Mesendoderm (in vitro differentiated cells): ENCODE measurements at regions not wholly inside any gene's neighbourhood (a gene's known extent, or its start where the extent isn't known, plus 50 kb on each side); places are given as distances from the start of the nearest gene placed in this dataset.

Experiments
- DNase-seq: peaks from one replicate; pipeline ENCODE4 v3.0.0; 2013
- H2AK5ac ChIP-seq: 2 replicates; pipeline ENCODE4 v1.6.1; 2013; ENCODE audit warnings: low read length, inconsistent platforms
- H2BK120ac ChIP-seq: 2 replicates; pipeline ENCODE4 v1.6.1; 2013; ENCODE audit warnings: low read depth, mild to moderate bottlenecking, low read length, moderate library complexity, mixed read lengths
- H2BK15ac ChIP-seq: replicated peaks from 2 replicates; pipeline ENCODE4 v1.6.1; 2013; ENCODE audit warnings: low read depth, mild to moderate bottlenecking, moderate library complexity
- H2BK5ac ChIP-seq: 2 replicates; pipeline ENCODE4 v1.6.1; 2013; ENCODE audit warnings: low read length, inconsistent platforms
- H3K18ac ChIP-seq: 2 replicates; pipeline ENCODE4 v1.6.1; 2013; ENCODE audit warnings: mild to moderate bottlenecking, low read length, mixed read lengths
- H3K23ac ChIP-seq: one replicate; pipeline ENCODE4 v1.6.1; 2013; ENCODE audit warnings: low read length
- H3K27ac ChIP-seq: 2 replicates; pipeline ENCODE4 v1.5.1; 2013; ENCODE audit warnings: low read depth, mild to moderate bottlenecking, inconsistent platforms, low read length, moderate library complexity
- H3K27me3 ChIP-seq: 2 replicates; pipeline ENCODE4 v1.6.1; 2013; ENCODE audit warnings: low read length, control low read depth, mild to moderate bottlenecking, inconsistent platforms; ENCODE audit not compliant: insufficient read depth, poor library complexity
- H3K36me3 ChIP-seq: 2 replicates; pipeline ENCODE4 v1.6.1; 2013; ENCODE audit warnings: low read length, inconsistent platforms; ENCODE audit not compliant: control insufficient read depth, insufficient read depth
- H3K4ac ChIP-seq: one replicate; pipeline ENCODE4 v1.6.1; 2013; ENCODE audit warnings: low read depth, mild to moderate bottlenecking, low read length, moderate library complexity
- H3K4me1 ChIP-seq: 2 replicates; pipeline ENCODE4 v1.6.1; 2013; ENCODE audit warnings: low read depth, low read length, inconsistent platforms; ENCODE audit not compliant: control insufficient read depth
- H3K4me2 ChIP-seq: 2 replicates; pipeline ENCODE4 v1.6.1; 2013; ENCODE audit warnings: low read length
- H3K4me3 ChIP-seq: 2 replicates; pipeline ENCODE4 v1.5.1; 2013; ENCODE audit warnings: mild to moderate bottlenecking, low read length
- H3K56ac ChIP-seq: one replicate; pipeline ENCODE4 v1.6.1; 2013; ENCODE audit warnings: low read length
- H3K79me1 ChIP-seq: 2 replicates; pipeline ENCODE4 v1.6.1; 2013; ENCODE audit warnings: low read length, inconsistent platforms
- H3K79me2 ChIP-seq: 2 replicates; pipeline ENCODE4 v1.6.1; 2013; ENCODE audit warnings: mild to moderate bottlenecking, low read length; ENCODE audit not compliant: control insufficient read depth, insufficient read depth
- H3K9ac ChIP-seq: 2 replicates; pipeline ENCODE4 v1.6.1; 2013; ENCODE audit warnings: low read length, inconsistent platforms
- H4K5ac ChIP-seq: one replicate; pipeline ENCODE4 v1.6.1; 2013; ENCODE audit warnings: low read length
- H4K8ac ChIP-seq: one replicate; pipeline ENCODE4 v1.6.1; 2013; ENCODE audit warnings: low read depth, mild to moderate bottlenecking, control low read depth, low read length, moderate library complexity
- WGBS: extraction: QIAGEN DNeasy Blood & Tissue Kit; methylation state at CpG from one replicate; pipeline ENCODE4 v1.1.7; 2013; ENCODE audit warnings: low lambda C conversion rate, missing lambda C conversion rate; ENCODE audit not compliant: insufficient coverage; ENCODE audit errors: extremely low coverage; 5-methylcytosine and 5-hydroxymethylcytosine counted together

- H4K8ac ChIP-seq = no peak overlapping the region
- no peak overlapping the region for H2AK5ac ChIP-seq
- H3K9ac ChIP-seq = no peak overlapping the region
- H3K18ac ChIP-seq = no peak overlapping the region
- WGBS = no CpG with 5 or more reads among the region's 2 CpGs
- no peak overlapping the region for H3K27ac ChIP-seq
- no peaks in the 10 kb centered on the region for H3K79me1 ChIP-seq
- H3K36me3 ChIP-seq = no peaks in the 10 kb centered on the region
- no peak for DNase-seq
- no peak overlapping the region for H3K23ac ChIP-seq
- no peak overlapping the region for H2BK15ac ChIP-seq
- H3K4ac ChIP-seq = no peak overlapping the region
- no peak overlapping the region for H2BK120ac ChIP-seq
- H3K79me2 ChIP-seq = no peaks in the 10 kb centered on the region
- no peak overlapping the region for H2BK5ac ChIP-seq
- no peak overlapping the region for H3K56ac ChIP-seq
- no peak overlapping the region for H3K4me3 ChIP-seq
- no peaks in the 10 kb centered on the region for H3K27me3 ChIP-seq
- H3K4me2 ChIP-seq = no peak overlapping the region
- no peak overlapping the region for H4K5ac ChIP-seq
- H3K4me1 ChIP-seq = no peaks in the 10 kb centered on the region
Observed at GRCh38 chr16:74146643-74147042, 150.0 kb upstream of the PSMD7 start.

- no CpG with 5 or more reads among the region's 3 CpGs for WGBS
- H3K9ac ChIP-seq = no peak overlapping the region
Observed at GRCh38 chr16:74143171-74143570, 153.4 kb upstream of the PSMD7 start.

GRCh38 chr16:74141015-74141414 is 155.6 kb upstream of the PSMD7 start:
- Histone ChIP-seq H3K4ac (no peak overlapping the region), H2BK15ac (no peak overlapping the region), H3K79me1 (no peaks in the 10 kb centered on the region), H3K9ac (no peak overlapping the region), H3K18ac (no peak overlapping the region), H3K79me2 (no peaks in the 10 kb centered on the region), H3K4me1 (no peaks in the 10 kb centered on the region), H3K27me3 (no peaks in the 10 kb centered on the region), H4K5ac (no peak overlapping the region), H2AK5ac (no peak overlapping the region), H3K56ac (no peak overlapping the region), H4K8ac (no peak overlapping the region), H3K23ac (no peak overlapping the region), H3K27ac (no peak overlapping the region), H2BK5ac (no peak overlapping the region), H3K36me3 (no peaks in the 10 kb centered on the region), H3K4me2 (no peak overlapping the region), H3K4me3 (no peak overlapping the region), H2BK120ac (no peak overlapping the region)
- no CpG with 5 or more reads among the region's 3 CpGs for WGBS
- DNase-seq = no peak

More at GRCh38 chr16:74143171-74143570, 153.4 kb upstream of the PSMD7 start:
- no peak for DNase-seq
- Histone ChIP-seq H2BK15ac (no peak overlapping the region), H4K5ac (no peak overlapping the region), H3K4me2 (no peak overlapping the region), H3K36me3 (no peaks in the 10 kb centered on the region), H3K27ac (no peak overlapping the region), H4K8ac (no peak overlapping the region), H2BK5ac (no peak overlapping the region), H3K4me1 (no peaks in the 10 kb centered on the region), H3K23ac (no peak overlapping the region), H3K27me3 (no peaks in the 10 kb centered on the region), H3K4me3 (no peak overlapping the region), H2BK120ac (no peak overlapping the region), H3K18ac (no peak overlapping the region), H3K79me1 (no peaks in the 10 kb centered on the region), H3K79me2 (no peaks in the 10 kb centered on the region), H3K4ac (no peak overlapping the region), H3K56ac (no peak overlapping the region), H2AK5ac (no peak overlapping the region)

GRCh38 chr16:74140557-74140956 is 156.1 kb upstream of the PSMD7 start:
- no peak overlapping the region for H3K4me3 ChIP-seq
- no peaks in the 10 kb centered on the region for H3K27me3 ChIP-seq
- DNase-seq = no peak
- no CpG with 5 or more reads among the region's 3 CpGs for WGBS
- no peak overlapping the region for H2BK15ac ChIP-seq
- H3K4me1 ChIP-seq = no peaks in the 10 kb centered on the region
- no peak overlapping the region for H2BK120ac ChIP-seq
- no peak overlapping the region for H4K8ac ChIP-seq
- no peak overlapping the region for H3K4me2 ChIP-seq
- no peak overlapping the region for H3K23ac ChIP-seq
- H3K9ac ChIP-seq = no peak overlapping the region
- H2AK5ac ChIP-seq = no peak overlapping the region
- H3K56ac ChIP-seq = no peak overlapping the region
- H3K27ac ChIP-seq = no peak overlapping the region
- no peaks in the 10 kb centered on the region for H3K79me1 ChIP-seq
- no peak overlapping the region for H3K4ac ChIP-seq
- no peak overlapping the region for H4K5ac ChIP-seq
- H3K36me3 ChIP-seq = no peaks in the 10 kb centered on the region
- H3K18ac ChIP-seq = no peak overlapping the region
- H3K79me2 ChIP-seq = no peaks in the 10 kb centered on the region
- no peak overlapping the region for H2BK5ac ChIP-seq

GRCh38 chr16:74123826-74124225 is 172.8 kb upstream of the PSMD7 start:
- no peak overlapping the region for H3K4me2 ChIP-seq
- no peaks in the 10 kb centered on the region for H3K27me3 ChIP-seq
- H2AK5ac ChIP-seq = no peak overlapping the region
- H3K79me1 ChIP-seq = no peaks in the 10 kb centered on the region
- H3K9ac ChIP-seq = no peak overlapping the region
- DNase-seq = no peak
- H3K4me3 ChIP-seq = no peak overlapping the region
- H2BK120ac ChIP-seq = no peak overlapping the region
- H3K23ac ChIP-seq = no peak overlapping the region
- no peaks in the 10 kb centered on the region for H3K4me1 ChIP-seq
- no peak overlapping the region for H2BK15ac ChIP-seq
- H4K8ac ChIP-seq = no peak overlapping the region
- no peak overlapping the region for H2BK5ac ChIP-seq
- H3K79me2 ChIP-seq = no peaks in the 10 kb centered on the region
- H3K56ac ChIP-seq = no peak overlapping the region
- WGBS = no CpG with 5 or more reads among the region's 1 CpG
- no peak overlapping the region for H3K18ac ChIP-seq
- no peak overlapping the region for H3K4ac ChIP-seq
- H4K5ac ChIP-seq = no peak overlapping the region
- no peaks in the 10 kb centered on the region for H3K36me3 ChIP-seq
- H3K27ac ChIP-seq = no peak overlapping the region

- WGBS = no CpG with 5 or more reads among the region's 4 CpGs
- Histone ChIP-seq H3K23ac (no peak overlapping the region), H3K79me1 (no peaks in the 10 kb centered on the region), H4K5ac (no peak overlapping the region), H3K18ac (no peak overlapping the region), H2AK5ac (no peak overlapping the region), H2BK15ac (no peak overlapping the region), H2BK5ac (no peak overlapping the region), H4K8ac (no peak overlapping the region), H3K4me3 (no peak overlapping the region), H2BK120ac (no peak overlapping the region), H3K4me1 (no peaks in the 10 kb centered on the region), H3K56ac (no peak overlapping the region), H3K27me3 (no peaks in the 10 kb centered on the region), H3K4ac (no peak overlapping the region), H3K79me2 (no peaks in the 10 kb centered on the region), H3K4me2 (no peak overlapping the region), H3K9ac (no peak overlapping the region), H3K27ac (no peak overlapping the region), H3K36me3 (no peaks in the 10 kb centered on the region)
- no peak for DNase-seq
Observed at GRCh38 chr16:74123195-74123594, 173.4 kb upstream of the PSMD7 start.
